Stimulated activated CD8-positive, alpha-beta memory T cell treated with anti-CD3 and anti-CD28 coated beads, Interleukin-4, amount 100 ng/mL, for 48 hours (primary cell): ENCODE measurements at regions not wholly inside any gene's neighbourhood (a gene's known extent, or its start where the extent isn't known, plus 50 kb on each side); places are given as distances from the start of the nearest gene placed in this dataset.

Source experiments
- DNase-seq: peaks from one replicate; pipeline ENCODE4 v3.0.0-alpha.2; 2020

DNA sequence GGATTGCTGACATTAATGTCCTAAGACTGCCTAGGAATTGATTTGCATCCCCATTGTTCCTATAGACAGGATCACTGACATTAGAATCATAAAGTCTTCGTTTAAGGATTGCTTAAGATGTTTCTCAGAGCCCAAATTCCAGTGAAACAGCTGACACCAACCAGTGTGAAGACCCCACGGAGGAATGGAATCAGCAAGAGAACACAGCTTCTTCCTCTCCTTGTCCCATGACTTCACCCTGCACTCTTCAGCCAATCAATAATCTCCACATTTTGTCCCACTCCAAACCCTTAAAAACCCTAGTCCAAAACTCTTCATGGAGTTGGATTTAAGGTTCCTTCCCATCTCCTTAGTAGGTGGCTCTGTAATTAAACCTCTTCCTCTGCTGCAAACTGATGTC lies 157.0 kb upstream of the NDUFV2 start:
- DNase-seq = no peak

DNA sequence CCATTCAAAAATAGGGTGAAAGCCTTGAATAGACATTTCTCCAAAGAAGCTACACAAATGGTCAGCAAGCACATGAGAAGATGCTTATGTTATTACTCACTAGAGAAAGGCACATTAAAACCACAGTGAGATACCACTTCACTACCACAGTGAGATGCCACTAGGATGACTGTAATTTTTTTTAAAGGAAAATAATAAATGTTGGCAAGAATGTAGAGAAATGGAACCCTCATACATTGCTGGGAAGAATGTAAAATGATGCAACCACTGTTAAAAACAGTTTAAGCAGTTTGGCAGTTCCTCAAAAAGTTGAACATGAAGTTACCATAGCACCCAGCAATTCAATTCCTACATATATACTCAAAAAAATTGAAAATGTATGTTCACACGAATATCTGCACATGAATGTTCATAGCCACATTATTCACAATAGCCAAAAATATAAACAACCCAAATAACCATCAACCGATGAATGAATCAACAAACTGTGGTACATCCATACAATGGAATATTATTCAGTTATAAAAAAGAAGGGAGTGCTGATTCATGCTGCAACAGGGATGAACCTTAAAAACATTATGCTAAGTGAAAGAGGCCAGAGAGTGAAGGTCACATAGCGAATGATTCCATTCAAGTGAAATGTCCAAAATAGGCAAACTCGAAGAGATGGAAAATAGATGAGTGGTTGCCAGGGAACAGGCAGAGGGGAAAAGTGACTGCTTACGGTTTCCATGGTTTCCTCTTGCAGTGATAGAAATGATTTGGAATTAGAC lies 156.2 kb upstream of the NDUFV2 start:
- no peak for DNase-seq

DNA sequence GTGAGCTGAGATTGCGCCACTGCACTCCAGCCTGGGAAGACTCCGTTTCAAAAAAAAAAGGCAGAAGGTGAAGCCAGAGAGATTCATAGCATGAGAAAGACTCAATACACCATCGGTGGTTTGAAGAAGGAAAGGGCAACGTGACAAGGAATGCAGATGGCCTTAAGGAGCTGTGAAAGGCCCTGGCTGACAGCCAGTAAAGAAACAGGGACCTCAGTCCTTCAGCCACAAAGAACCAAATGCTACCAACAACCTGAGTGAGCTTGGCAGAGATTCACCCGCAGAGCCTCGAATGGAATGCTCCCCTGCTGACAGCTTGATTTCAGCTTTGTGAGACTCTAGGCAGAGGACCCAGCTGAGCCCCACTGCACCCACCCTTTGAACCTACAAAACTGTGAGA lies 154.9 kb upstream of the NDUFV2 start:
- DNase-seq = no peak

DNA sequence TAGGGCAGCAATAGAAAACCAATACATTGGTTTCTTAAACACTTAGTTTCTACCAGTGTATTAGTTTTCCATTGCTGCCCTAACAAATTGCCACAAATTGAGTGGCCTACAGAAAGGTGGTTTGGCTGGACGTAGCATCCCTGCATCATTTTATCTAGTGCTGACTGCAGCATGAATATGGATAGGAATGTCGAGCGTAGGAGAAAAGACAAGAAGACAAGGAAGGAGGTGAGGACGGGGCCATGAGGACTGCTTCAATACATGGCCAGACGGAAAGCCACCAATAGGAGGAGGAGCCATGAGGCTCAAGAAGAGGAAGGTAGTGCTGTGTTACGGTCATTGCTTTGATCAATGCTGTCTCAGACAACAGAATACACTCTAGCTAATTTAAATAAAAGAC lies 154.5 kb upstream of the NDUFV2 start:
- DNase-seq = no peak

DNA sequence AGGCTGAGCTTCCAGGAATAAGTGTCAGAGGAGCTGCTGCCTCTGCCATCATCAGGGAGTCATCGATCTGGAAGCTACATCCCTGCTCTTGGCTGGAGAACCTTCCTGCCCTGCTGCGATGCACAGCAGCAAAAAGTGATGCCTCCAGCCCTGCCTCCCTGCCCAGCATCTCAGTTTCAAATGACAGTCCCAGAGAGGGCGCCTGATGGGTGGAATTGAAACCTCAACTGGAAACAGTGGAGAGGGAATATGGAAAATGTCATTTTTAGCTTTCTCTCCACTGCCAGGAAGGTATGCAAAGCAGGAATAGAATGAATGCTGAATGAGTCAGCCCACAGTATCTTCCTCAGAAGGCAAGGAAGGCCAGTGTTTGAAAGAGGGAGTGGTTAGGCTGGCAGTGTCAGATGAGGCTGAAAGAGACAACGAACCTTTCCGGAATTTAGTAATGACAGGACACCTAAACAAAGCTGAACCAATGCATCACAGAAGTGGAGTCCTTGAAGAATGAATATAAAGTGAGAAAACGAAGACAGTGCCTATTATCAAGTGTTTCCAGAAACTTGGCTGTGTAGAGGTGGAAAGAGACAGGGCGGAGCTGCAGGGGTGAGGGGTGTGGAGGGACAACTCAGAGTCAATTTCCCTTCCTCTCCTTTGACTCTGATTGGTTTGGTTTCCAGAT lies 153.9 kb upstream of the NDUFV2 start:
- DNase-seq = no peak

DNA sequence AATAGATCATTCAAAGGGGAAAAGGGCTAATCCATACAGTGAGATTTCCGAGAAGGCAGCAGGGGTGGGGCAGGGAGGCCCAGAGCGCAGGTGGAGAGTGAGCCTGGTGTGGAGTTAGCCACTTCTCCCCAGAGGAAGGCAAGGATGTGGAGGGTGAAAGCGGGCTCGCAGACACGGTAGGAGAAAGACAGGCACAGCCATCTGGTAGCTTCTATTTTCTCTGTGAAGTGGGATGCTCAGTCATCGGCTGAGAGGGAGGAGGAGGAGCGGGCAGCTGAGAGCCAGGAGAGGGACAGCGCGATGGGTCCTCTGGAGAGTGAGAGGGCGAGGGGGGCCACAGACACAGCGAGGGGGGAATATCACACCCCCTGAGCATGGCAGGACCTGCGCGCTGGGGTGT lies 153.3 kb upstream of the NDUFV2 start:
- DNase-seq = no peak

DNA sequence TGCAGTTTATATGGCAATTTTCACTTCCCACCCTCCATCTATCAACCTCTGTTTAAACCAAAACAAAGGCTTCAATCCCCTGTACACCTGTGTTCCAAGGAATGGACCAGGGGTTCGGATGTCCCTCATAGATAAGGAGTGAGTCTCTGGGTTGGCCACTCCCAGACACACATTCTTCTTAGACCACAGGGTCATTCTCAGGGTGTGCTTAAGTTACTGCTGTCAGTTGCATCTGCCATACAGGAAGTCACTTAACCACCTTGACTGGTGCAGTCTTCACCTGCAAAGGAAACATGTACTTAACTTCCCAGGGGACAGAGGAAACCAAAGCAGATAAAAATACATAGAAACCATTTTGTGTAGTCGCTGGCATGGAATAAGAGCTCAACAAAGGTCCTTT lies 151.0 kb upstream of the NDUFV2 start:
- no peak for DNase-seq

DNA sequence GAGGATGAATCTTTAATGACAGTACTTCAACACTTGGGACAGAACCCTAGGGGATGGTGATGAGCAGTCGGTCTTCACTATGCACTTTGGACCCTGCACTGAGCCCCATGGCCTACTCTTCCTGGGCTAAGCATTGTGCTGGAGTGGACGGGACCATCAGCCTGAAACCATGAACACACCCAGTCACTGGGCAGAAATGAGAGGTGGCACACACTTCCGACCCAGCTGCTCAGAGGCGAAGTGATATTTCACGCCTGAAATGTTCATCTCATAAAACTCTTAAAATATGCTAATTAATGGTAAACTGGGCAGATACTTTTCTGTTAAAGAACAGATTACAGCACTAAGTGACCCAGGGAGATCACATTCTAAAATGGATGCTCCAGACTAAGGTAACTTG lies 150.3 kb upstream of the NDUFV2 start:
- no peak for DNase-seq

DNA sequence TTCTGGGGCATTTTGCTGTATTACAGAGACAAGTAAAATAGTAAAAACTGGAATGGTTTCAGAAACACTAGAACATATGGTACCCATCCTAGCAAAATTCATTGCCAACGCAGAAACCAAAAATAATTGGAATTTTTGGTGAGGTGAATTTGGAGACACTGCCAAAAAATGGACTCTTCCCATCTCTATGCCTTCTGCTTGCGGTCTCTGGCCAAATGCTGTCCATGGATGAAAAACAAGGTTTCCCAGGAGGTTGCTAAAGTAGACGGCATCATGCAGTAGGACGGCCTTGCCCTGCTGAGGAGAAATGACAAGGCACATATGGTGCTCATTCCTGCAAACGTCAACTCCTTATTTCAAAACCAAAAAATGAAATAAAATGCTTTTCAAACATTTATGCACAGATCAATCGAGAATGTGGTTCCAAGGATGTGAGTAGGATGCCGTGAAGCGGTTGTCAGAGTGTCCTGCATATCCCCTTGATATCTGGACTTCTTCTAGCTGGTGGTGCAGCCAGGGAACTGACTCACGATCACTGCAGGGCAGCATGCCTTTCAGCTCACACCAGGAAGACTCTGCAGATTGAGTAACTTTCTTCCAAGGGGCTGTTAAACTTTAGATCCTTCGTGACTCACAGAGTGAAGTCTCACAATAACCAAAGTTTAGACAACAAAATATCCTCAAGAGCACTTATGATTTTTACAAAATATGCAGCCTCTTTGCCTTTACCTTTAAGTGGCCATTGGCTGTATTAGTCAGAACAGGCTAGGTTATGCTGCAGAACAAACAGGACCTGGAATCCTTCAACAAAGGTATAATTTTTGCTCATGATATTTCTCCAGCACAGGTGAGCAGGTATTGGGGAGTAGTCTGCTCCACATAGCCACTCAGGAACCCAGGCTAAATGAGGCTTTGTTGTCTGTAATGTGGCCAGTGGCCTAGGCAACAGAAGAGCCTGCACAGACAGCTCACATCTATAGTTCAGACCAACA lies 149.4 kb upstream of the NDUFV2 start:
- DNase-seq = no peak

DNA sequence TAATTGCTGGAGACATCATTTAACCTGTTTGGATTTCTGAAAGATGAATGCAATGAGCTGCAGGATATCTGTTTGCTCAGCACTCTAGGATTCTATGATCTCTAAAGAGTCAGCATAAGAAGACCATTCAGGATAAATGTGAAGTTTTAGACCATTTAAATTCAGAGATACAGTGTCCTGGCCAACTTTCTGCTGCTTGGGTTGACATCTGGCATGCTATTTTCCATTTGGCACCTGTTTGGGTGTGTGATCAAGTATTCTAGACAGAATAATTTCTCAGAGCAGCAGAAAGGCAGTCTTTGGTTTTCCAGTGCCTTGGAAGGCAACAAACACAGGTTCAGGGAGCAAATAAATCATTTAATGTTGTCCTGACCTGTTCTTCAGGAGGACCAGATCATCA lies 144.8 kb upstream of the NDUFV2 start:
- no peak for DNase-seq

DNA sequence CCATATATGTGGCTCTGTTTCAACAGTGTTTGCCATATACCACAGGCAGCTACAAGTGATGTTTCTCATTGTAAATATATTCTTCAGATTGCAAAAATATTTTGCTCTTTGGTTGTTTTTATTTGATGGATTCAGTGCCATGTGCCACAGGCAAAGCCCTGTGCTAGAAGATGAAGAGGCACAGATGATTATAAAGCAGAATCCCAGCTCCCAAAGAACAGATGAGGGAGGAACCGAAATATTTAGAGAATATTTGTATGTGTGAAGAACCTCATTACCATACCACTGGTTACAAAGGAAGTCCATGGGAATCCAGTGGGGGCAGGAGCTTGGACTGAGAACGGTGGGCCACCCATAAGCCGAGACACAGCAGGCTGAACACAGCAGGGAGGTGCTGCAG lies 143.8 kb upstream of the NDUFV2 start:
- DNase-seq = no peak

DNA sequence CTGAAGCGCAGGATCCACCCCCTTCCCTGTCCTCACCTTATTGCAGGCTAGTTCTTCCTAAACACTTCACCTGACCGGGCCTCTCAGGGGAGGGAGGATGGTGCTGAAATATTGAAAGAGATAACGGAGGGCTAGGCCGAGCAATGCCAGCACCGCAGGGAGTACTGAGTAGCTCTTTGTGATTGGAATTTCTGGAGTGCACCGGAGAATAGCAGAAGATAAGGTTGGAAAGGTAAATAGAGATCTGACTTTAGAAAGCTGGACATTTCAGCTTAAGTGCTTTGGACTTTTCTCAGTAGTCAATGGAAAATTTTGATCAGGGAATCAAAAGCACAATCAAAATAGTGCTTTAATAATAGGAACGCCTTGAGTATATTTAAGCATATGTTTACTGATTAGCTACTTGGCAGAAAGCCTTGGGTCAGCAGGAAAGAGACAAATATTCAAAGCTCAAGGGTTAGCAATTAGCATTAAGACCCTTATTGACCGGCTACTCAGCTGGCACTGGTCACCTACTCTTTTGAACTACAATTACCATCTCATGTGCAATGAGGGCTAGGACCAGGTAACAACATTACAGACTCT lies 142.9 kb upstream of the NDUFV2 start:
- DNase-seq = no peak

DNA sequence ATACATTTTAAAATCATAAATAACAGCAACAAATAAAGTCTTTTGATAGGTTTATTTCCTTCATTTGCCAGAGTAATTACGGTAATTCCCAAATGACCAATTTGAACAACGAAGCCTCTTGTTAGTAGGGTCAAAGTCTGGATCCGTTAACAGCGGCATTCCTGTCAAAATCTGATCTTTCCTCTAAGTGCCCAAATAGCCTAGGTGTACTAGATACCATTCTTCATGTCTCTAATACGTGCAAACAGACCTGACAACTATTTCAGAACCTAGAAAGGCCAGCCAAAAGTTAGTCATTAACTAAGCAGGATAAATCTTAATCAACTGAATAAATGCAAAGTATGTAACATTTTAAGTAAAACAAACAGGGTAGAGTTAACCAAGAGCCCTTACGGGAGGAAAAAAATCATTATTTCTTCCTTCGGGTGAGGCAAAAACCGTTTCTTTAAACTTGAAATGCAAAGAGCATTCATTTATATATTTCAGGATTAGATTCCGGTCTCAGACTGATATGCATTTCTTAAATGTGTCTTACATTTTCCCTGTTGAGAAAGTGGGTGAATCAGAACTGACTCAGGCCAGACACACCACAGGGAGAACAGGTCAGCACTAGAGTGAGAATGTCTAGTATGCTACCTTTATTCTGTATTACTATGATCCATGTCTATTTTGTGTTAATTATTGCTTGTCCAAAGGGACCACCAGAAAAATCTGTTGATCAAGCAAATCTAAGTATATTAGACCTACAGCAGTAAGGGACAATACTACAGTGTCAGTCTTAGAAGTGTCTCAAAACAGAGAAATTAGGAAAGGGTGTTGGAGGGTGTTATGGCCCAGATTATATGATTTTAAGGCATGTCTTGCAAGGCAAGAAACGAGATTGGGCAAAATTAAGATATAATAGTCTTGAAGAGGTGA lies 141.5 kb upstream of the NDUFV2 start:
- no peak for DNase-seq

DNA sequence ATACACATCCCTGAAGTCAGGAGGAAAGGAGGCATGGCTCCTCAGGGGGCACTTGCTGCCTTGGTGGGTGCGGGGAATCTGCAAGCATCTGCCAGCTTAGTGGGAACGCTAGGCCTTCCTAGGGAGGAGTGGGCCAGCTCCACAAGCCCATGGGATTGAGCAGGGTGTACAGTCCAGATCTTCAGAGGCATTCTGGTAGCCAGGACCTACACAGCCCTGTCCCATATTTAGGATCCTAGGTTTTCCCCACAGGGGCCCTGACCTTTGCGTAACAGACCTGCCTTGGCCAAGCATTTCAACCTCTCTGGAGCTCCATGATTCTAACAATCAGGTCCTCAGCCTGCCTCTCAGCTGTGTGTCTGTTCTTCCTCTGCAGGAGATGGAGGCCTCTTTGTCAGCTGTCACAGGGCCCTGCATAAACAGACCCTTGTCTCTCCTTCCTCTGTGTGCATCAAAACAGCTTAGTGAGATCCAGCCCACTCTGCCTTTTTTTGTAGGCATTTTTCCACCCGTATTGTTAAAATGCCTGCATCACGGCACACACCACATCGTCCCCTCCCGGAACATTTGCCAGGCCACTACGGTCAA lies 140.2 kb upstream of the NDUFV2 start:
- DNase-seq = no peak

DNA sequence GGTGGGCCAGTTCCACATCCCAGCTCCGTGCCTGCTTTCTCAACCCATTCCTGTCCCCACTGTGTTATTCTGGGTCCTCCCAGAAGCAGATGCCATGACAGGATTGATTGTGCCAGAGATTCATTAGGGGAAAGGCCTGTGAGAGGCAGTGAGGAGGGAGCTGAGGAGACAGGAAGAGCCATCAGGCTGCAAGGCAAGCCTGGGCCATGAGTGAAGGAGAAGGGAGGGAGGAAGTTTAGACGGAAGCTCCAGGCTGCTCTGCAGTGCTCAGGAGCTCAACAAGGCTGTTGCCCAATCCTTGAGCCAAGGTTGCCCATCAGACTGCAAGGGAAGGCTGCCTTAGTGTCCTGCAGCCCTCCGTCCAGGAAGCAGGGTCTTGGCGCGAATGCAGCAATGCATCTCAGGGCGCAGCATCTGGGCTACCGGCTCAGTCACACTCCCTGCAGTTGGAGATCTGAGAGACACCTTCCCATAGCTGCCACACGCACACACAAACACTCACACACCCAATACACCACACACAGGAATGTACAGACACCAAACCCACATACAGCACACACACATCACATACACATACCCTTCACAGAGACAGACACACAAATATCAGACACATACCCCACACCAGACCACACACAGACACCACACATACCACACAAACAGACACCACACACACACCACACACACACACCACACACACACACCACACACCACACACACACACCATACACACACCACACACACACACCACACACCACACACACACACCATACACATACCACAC lies 139.5 kb upstream of the NDUFV2 start:
- DNase-seq = no peak

DNA sequence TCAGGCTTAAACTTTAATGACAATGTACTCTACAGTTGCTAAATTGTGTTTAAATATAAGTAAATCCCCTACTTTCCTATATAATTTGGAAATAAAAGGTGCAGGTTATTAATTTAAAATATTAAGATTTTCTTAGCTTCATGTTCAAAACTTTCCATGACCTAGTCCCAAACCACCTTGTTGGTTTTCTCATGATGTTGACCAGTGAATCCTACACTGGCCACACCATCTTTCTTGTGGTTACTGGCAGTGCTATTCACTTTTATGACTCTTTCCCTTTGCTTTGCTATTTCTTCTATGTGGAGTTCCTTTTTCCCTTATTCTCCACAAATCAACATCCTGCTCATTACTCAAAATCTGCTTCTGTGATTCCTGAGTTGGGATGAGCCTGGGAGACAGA lies 138.6 kb upstream of the NDUFV2 start:
- DNase-seq = no peak

DNA sequence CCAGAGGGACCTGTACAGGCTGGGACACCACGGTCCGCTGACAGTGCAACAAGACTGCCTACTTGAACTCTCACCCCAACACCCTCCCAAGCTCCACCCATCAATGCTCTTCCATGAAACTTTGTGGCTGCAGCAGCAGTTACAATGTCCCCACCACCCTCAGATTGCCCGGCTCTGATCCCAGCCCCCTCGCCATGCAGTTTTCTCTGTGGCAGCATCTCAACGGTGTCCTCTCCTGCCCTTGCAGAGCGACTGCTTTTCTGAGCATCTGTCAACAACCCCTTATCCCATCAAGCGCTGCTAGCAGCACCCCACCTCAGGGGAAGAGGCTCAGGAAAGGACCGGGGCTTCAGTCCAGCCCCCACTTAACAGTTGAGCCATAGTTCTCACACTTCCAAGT lies 137.1 kb upstream of the NDUFV2 start:
- no peak for DNase-seq

DNA sequence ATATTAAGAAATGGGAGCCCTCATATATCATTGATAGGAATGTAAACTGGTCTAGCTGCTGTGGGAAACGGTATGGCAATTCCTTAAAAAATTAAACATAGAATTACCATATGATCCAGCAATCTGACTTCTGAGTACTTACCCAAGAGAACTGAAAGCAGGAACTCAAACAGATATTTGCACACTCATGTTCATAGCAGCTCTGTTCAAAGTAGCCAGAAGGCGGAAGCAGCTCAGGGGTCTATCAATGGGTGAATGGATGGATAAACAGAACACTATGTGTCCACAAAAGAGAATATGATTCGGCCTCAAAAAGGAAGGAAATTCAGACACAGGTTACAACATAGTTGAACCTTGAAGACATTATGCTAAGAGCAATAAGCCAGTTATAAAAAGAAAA lies 135.7 kb upstream of the NDUFV2 start:
- no peak for DNase-seq

DNA sequence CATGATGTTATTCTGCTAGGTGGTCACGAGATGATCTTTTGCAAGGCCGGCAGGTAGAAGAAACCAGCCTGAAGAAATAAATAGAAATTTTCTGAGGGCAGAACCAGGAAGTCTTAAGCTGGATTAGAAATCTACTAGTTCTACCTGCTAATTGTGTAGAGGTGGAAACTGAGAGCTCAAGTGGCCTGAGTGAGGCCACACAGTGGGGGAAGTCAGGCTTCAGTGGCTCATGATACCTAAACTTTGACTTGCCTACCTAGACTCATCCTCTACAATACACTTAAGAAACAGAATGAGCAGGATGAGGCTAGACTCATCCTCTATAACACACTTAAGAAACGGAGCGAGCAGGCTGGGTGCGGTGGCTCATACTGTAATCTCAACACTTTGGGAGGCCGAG lies 134.9 kb upstream of the NDUFV2 start:
- DNase-seq = no peak

DNA sequence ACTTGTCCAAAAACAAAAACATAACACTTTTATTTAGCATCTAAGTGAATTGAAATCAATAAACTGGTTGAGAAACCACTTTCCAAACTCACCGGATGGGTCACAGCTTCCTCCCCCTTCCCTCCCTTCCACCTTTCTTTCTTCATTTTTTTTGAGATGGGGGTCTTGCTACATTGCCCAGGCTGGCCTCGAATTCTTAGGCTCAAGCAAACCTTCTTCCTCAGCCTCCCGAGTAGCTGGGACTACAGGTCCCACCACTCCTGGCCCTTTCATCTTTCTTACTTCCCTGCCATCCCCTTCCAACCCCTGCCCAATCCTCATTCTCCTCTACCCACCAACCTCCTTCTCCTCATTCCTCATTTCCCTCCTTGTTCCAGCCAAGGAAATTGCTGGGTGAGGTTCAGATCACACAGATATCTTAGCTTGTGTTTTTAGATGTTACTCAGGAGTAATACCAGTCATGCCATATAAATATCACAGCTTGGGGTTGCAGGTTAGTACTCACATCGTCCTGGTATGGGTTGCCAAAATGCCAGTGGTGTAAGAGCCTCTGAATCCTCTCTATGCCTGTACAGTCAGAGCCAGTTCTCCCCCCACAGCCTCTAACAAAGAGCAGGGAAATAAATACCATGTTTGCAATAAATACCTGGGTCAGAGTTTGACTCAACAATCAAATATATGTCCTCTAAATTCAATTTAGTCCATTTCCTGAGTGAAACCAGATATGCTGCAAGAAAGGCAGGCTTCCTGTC lies 132.7 kb upstream of the NDUFV2 start:
- DNase-seq = no peak
